ENCODE measurements at regions not wholly inside any gene's neighbourhood (a gene's known extent, or its start where the extent isn't known, plus 50 kb on each side); places are given as distances from the start of the nearest gene placed in this dataset.
"Not testable (repeated sequence)": the region's sequence is repeated elsewhere in the genome, so short reads cannot be mapped to it uniquely, and the experiment has no call there.

GRCh38 chr7:49611951-49612350 lies 161.5 kb upstream of the VWC2 start:
- DNase-seq (ENCODE audit: low spot score) = no peak

GRCh38 chr7:49613759-49614158 lies 159.7 kb upstream of the VWC2 start:
- DNase-seq (ENCODE audit: low spot score) = no peak

GRCh38 chr7:49614974-49615373 lies 158.5 kb upstream of the VWC2 start:
- not testable (repeated sequence) for DNase-seq (ENCODE audit: low spot score)

GRCh38 chr7:49618028-49618427 lies 155.4 kb upstream of the VWC2 start:
- DNase-seq (ENCODE audit: low spot score) = no peak

GRCh38 chr7:49623943-49624342 lies 149.5 kb upstream of the VWC2 start:
- no peak for DNase-seq (ENCODE audit: low spot score)

- no peak for DNase-seq (ENCODE audit: low spot score)
Measured at GRCh38 chr7:49624611-49625010, 148.8 kb upstream of the VWC2 start.

- DNase-seq (ENCODE audit: low spot score) = no peak
Measured at GRCh38 chr7:49630513-49630912, 142.9 kb upstream of the VWC2 start.

GRCh38 chr7:49631071-49631815 lies 142.2 kb upstream of the VWC2 start:
- DNase-seq (ENCODE audit: low spot score) = no peak

GRCh38 chr7:49631960-49632359 lies 141.5 kb upstream of the VWC2 start:
- DNase-seq (ENCODE audit: low spot score) = no peak

- DNase-seq (ENCODE audit: low spot score) = no peak
Measured at GRCh38 chr7:49635800-49636199, 137.6 kb upstream of the VWC2 start.

- no peak for DNase-seq (ENCODE audit: low spot score)
Measured at GRCh38 chr7:49636400-49636799, 137.0 kb upstream of the VWC2 start.

- no peak for DNase-seq (ENCODE audit: low spot score)
Measured at GRCh38 chr7:49638166-49638565, 135.3 kb upstream of the VWC2 start.

- no peak for DNase-seq (ENCODE audit: low spot score)
Measured at GRCh38 chr7:49639068-49639593, 134.3 kb upstream of the VWC2 start.

- no peak for DNase-seq (ENCODE audit: low spot score)
Measured at GRCh38 chr7:49639808-49640207, 133.6 kb upstream of the VWC2 start.

GRCh38 chr7:49643321-49643720 lies 130.1 kb upstream of the VWC2 start:
- DNase-seq (ENCODE audit: low spot score) = no peak

- DNase-seq (ENCODE audit: low spot score) = no peak
Measured at GRCh38 chr7:49643736-49644135, 129.7 kb upstream of the VWC2 start.

- no peak for DNase-seq (ENCODE audit: low spot score)
Measured at GRCh38 chr7:49644396-49645166, 128.9 kb upstream of the VWC2 start.

GRCh38 chr7:49645296-49645695 lies 128.1 kb upstream of the VWC2 start:
- DNase-seq (ENCODE audit: low spot score) = no peak

GRCh38 chr7:49660170-49660783 lies 113.2 kb upstream of the VWC2 start:
- DNase-seq (ENCODE audit: low spot score) = no peak

GRCh38 chr7:49660976-49661375 lies 112.5 kb upstream of the VWC2 start:
- no peak for DNase-seq (ENCODE audit: low spot score)

GRCh38 chr7:49665963-49666362 lies 107.5 kb upstream of the VWC2 start:
- DNase-seq (ENCODE audit: low spot score) = not testable (repeated sequence)

GRCh38 chr7:49666764-49667163 lies 106.7 kb upstream of the VWC2 start:
- DNase-seq (ENCODE audit: low spot score) = no peak

GRCh38 chr7:49669285-49669684 lies 104.2 kb upstream of the VWC2 start:
- DNase-seq (ENCODE audit: low spot score) = no peak

Data from cerebellar cortex (tissue), 1 donor.